GM18951 (cell line): ENCODE measurements at regions not wholly inside any gene's neighbourhood (a gene's known extent, or its start where the extent isn't known, plus 50 kb on each side); places are given as distances from the start of the nearest gene placed in this dataset.

Experiments used
- POLR2A ChIP-seq: IDR thresholded peaks from 4 replicates; pipeline ENCODE4 v1.6.1; 2011; ENCODE audit warnings: mild to moderate bottlenecking; ENCODE audit not compliant: insufficient read length, insufficient read depth; ENCODE audit errors: extremely low read depth
- in situ Hi-C: fragments of 300-500 bp; cut with MboI; formaldehyde crosslinking; loops from one replicate; pipeline ENCODE4 v1.12.0; 2022; ENCODE audit warnings: low sequenced_read_pairs, mixed read lengths, inconsistent platforms; ENCODE audit not compliant: unreplicated experiment

GRCh38 chr9:7342736-7343135, 456.8 kb downstream of the DMAC1 start:
- in situ Hi-C loops, result no loop called here
- no peak for TF ChIP-seq POLR2A

- in situ Hi-C loops, result no loop called here
- TF ChIP-seq POLR2A, result no peak
These were observed 457.3 kb downstream of the DMAC1 start for GRCh38 chr9:7342229-7342628.

- TF ChIP-seq POLR2A, result no peak
- in situ Hi-C loops, result no loop called here
These were observed 458.0 kb downstream of the DMAC1 start for GRCh38 chr9:7341571-7341970.

DNA sequence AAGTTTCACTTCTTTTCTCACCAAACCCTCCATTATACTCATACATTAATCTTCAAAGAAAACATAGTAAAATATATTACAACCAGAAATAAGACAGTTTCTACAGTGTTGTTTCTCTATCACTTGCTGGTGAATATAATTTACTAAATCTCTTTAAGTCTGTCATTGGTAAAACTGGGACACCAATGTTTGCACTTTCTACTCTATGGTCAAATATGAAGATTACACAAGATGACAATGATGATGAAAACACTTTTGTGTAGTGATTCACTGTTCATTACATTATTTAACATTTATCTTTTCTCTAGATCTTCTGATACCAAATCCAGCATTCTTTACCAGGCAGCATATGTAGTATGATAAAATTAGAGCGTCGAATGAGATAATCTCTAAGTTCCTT, 459.1 kb downstream of the DMAC1 start:
- in situ Hi-C loops, result no loop called here
- TF ChIP-seq POLR2A, result no peak

- in situ Hi-C loops, result no loop called here
- TF ChIP-seq POLR2A, result no peak
These were observed 460.8 kb downstream of the DMAC1 start for GRCh38 chr9:7338586-7339281.

DNA sequence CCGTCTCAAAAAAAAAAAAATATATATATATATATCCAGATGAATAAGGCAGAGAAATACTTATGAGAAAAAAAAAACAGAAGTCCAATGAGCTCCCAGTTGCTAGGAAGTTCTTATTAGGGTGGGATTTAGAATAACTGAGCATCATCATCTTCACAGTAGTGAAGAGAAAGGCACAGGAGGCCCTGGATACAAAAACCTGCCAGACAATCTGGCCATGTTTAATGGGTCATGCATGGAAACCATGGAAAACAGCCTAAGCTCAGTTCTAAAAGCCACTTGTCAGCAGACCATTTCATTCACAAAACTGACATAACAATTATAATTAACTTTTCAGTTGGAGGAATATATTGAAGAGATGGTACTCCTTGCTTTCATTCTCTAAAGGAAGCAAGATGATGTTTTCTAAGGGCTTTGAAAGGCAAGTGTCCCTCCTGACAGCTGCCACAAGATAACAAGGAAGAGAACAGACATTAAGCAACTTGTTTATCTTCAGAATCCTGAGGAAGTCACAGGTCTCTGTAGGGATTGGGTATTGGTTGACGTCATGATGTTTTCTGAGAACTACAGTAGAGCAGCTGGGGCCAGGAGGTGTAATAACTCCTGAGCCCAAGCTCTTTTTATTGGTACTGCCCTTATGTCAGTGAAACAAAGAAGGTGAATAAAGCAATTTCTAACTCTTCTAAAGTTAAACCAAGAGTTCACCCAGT, 463.1 kb downstream of the DMAC1 start:
- no peak for TF ChIP-seq POLR2A

DNA sequence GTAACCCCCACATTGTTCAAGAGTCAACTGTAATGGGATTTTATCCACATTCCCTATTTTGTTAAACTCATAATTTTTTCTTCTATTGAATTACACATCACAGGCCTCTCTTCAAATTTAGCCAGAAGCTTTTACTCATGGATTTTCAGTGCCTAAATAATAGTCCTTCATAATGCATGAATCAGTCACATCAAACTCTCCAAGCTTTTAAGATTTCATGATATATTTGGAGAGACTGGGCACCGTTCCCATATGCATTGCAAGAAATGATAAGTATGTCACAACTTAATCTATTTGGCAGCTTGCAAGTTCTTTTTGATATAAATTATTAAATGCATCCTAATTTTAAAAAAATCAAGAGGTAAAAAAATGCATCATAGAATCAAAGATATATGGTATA, 465.9 kb downstream of the DMAC1 start:
- no peak for TF ChIP-seq POLR2A
- in situ Hi-C loops, result no loop called here

More for the DNA sequence above, 463.1 kb downstream of the DMAC1 start:
- in situ Hi-C loops, result no loop called here

GRCh38 chr9:7332780-7333179, 466.8 kb downstream of the DMAC1 start:
- TF ChIP-seq POLR2A, result no peak
- in situ Hi-C loops, result no loop called here

- no peak for TF ChIP-seq POLR2A
- in situ Hi-C loops, result loop anchor here (10.0 kb wide), 1 partner anchor 134 kb away; no protein-coding TSS in a partner anchor
These were observed 471.1 kb downstream of the DMAC1 start for GRCh38 chr9:7328453-7328852.

DNA sequence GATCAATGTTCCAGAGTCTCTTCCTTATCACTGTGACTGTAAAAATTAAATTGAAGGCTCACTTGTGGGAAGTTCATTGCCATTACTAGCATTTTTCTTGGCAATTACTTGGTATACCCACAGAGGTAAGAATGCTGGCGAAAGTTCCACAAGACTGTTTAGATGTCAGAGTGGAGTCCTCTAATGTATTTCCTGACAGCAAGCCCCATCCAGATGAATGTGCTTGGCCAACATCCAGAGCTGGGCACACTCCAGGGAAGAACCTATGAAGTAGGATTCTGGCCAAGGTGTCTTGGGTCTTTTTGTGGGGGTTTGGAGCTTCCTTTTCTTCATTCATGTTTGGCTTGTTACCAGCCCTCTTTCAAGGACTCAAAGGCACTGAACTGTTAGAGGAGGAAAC, 473.6 kb downstream of the DMAC1 start:
- no peak for TF ChIP-seq POLR2A
- in situ Hi-C loops, result loop anchor here (10.0 kb wide), 1 partner anchor 131 kb away; no protein-coding TSS in a partner anchor

GRCh38 chr9:7324152-7324598, 475.4 kb downstream of the DMAC1 start:
- in situ Hi-C loops, result loop anchor here (10.0 kb wide), 1 partner anchor 129 kb away; no protein-coding TSS in a partner anchor
- no peak for TF ChIP-seq POLR2A

- no peak for TF ChIP-seq POLR2A
- in situ Hi-C loops, result loop anchor here (10.0 kb wide), 1 partner anchor 126 kb away; no protein-coding TSS in a partner anchor
These were observed 478.7 kb downstream of the DMAC1 start for GRCh38 chr9:7320841-7321240.

DNA sequence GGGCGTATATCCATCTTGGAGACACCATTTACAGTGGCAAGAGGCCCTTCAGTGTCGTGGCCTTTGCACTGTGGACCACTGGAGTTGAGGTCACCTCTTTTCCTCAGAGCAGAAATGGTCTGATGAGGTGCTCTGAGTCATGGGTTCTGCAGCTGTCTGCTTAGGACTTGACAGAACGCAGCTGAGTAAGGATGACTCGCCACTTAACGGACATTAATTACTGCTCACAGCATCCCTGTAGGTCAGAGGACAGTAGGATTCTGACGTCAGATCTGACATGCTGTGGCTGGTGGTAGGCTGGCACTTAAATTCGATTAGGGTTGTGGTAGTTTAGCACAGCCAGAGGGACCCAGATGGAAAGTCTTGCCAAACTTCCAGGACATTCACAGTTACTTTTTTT, 479.4 kb downstream of the DMAC1 start:
- no peak for TF ChIP-seq POLR2A
- in situ Hi-C loops, result loop anchor here (10.0 kb wide), 1 partner anchor 125 kb away; no protein-coding TSS in a partner anchor

DNA sequence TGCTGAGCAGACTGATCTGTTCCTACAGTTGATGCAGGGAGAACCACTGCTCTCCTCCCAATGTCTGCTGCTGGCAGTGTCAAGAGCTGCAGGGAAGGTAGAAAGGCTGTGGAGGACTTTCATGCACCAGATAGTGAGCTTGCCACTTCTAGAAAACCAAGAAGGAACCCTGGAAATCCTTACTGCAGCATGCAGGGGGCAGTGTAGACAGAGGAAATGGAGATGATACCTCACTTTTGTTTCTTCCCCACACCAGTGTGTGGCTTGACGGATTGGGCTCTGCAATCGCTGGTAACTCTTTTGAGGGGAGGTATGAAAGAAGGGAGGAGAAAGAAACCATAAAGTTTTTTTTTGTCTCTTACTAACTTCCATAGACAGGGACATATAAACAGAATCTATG, 480.7 kb downstream of the DMAC1 start:
- in situ Hi-C loops, result no loop called here
- TF ChIP-seq POLR2A, result no peak
